IMR-90 (cell line): ENCODE measurements at regions not wholly inside any gene's neighbourhood (a gene's known extent, or its start where the extent isn't known, plus 50 kb on each side); places are given as distances from the start of the nearest gene placed in this dataset.

Experiments used
- ATAC-seq: fragments of 200-7000 bp; cut with Tn5 transposase; 2 replicates; pipeline ENCODE4 v1.9.1; 2020; ENCODE audit warnings: low read depth, mild to moderate bottlenecking, moderate library complexity
- BruUV-seq: library from RNA; stranded (reverse); fragments of 400-500 nt; replicated peaks from 2 replicates; lab custom pipeline; 2021; lab: Mats Ljungman, UMichigan
- CTCF ChIA-PET: fragments of 300-600 bp; formaldehyde crosslinking; extraction: SDS; loops from one replicate; lab custom pipeline; 2021; ENCODE audit warnings: antibody characterized with exemption; lab: Yijun Ruan, JAX
- POLR2A ChIA-PET: fragments of 300-600 bp; sonication (Branson Sonifier 250); formaldehyde crosslinking; loops from one replicate; lab custom pipeline; 2022; ENCODE audit warnings: antibody characterized with exemption; ENCODE audit not compliant: unreplicated experiment; lab: Charles Lee
- DNase-seq: peaks from one replicate; pipeline ENCODE4 v3.0.0; 2013
- H2AFZ ChIP-seq: replicated peaks from 2 replicates; pipeline ENCODE3; 2013; ENCODE audit warnings: low read length, mild to moderate bottlenecking; ENCODE audit not compliant: poor library complexity
- H2AK5ac ChIP-seq: 2 replicates; pipeline ENCODE4 v1.6.1; 2013; ENCODE audit warnings: low read depth, low read length, inconsistent platforms
- H2AK9ac ChIP-seq: replicated peaks from 2 replicates; pipeline ENCODE3; 2013; ENCODE audit warnings: mild to moderate bottlenecking, low read depth, low read length, moderate library complexity; ENCODE audit not compliant: poor library complexity
- H2BK120ac ChIP-seq: 2 replicates; pipeline ENCODE4 v1.6.1; 2013; ENCODE audit warnings: low read depth, low read length, inconsistent platforms
- H2BK15ac ChIP-seq: 3 replicates; pipeline ENCODE4 v1.6.1; 2013; ENCODE audit warnings: low read depth, low read length, inconsistent platforms
- H2BK20ac ChIP-seq: 2 replicates; pipeline ENCODE4 v1.6.1; 2013; ENCODE audit warnings: low read depth, mild to moderate bottlenecking, inconsistent platforms, low read length, moderate library complexity
- H2BK5ac ChIP-seq: 2 replicates; pipeline ENCODE4 v1.6.1; 2013; ENCODE audit warnings: mild to moderate bottlenecking, low read depth, low read length, inconsistent platforms; ENCODE audit not compliant: poor library complexity, severe bottlenecking
- H3K14ac ChIP-seq: replicated peaks from 2 replicates; pipeline ENCODE4 v1.6.1; 2013; ENCODE audit warnings: low read depth, low read length, inconsistent platforms
- H3K18ac ChIP-seq: 2 replicates; pipeline ENCODE4 v1.6.1; 2013; ENCODE audit warnings: low read depth, low read length, control low read depth
- H3K23ac ChIP-seq: 2 replicates; pipeline ENCODE4 v1.6.1; 2013; ENCODE audit warnings: low read depth, low read length, inconsistent platforms
- H3K27ac ChIP-seq: 2 replicates; pipeline ENCODE4 v1.5.1; 2013; ENCODE audit warnings: mild to moderate bottlenecking, control low read depth, low read length; ENCODE audit not compliant: insufficient read depth
- H3K27me3 ChIP-seq: 2 replicates; pipeline ENCODE4 v1.6.1; 2013; ENCODE audit warnings: low read length; ENCODE audit not compliant: control insufficient read depth, insufficient read depth
- H3K36me3 ChIP-seq: 2 replicates; pipeline ENCODE4 v1.6.1; 2013; ENCODE audit warnings: low read length, mixed read lengths; ENCODE audit not compliant: control insufficient read depth, insufficient read depth
- H3K4ac ChIP-seq: 2 replicates; pipeline ENCODE4 v1.6.1; 2013; ENCODE audit warnings: low read depth, low read length, inconsistent platforms
- H3K4me1 ChIP-seq: 2 replicates; pipeline ENCODE4 v1.6.1; 2013; ENCODE audit warnings: low read length, mixed read lengths; ENCODE audit not compliant: control insufficient read depth, insufficient read depth
- H3K4me2 ChIP-seq: 2 replicates; pipeline ENCODE4 v1.6.1; 2013; ENCODE audit warnings: low read depth, mild to moderate bottlenecking, control low read depth, low read length, moderate library complexity
- H3K4me3 ChIP-seq: 2 replicates; pipeline ENCODE4 v1.5.1; 2013; ENCODE audit warnings: low read depth, mild to moderate bottlenecking, control low read depth, low read length, moderate library complexity; ENCODE audit not compliant: insufficient read depth
- H3K56ac ChIP-seq: 2 replicates; pipeline ENCODE4 v1.6.1; 2013; ENCODE audit warnings: low read length, inconsistent platforms; ENCODE audit not compliant: insufficient read depth; ENCODE audit errors: extremely low read depth
- H3K79me1 ChIP-seq, 2 experiments: 2 replicates each; pipeline ENCODE4 v1.6.1; 2013; ENCODE audit warnings: low read length in 2 of 2, inconsistent platforms in 1 of 2, low read depth in 1 of 2
- H3K9ac ChIP-seq: 2 replicates; pipeline ENCODE4 v1.6.1; 2013; ENCODE audit warnings: low read depth, low read length, control low read depth
- H3K9me1 ChIP-seq: 2 replicates; pipeline ENCODE4 v1.6.1; 2013; ENCODE audit warnings: low read length, inconsistent platforms; ENCODE audit not compliant: insufficient read depth
- H3K9me3 ChIP-seq: 2 replicates; pipeline ENCODE4 v1.6.1; 2013; ENCODE audit warnings: low read length; ENCODE audit not compliant: control insufficient read depth, insufficient read depth
- H4K20me1 ChIP-seq: 2 replicates; pipeline ENCODE4 v1.6.1; 2013; ENCODE audit warnings: low read length, inconsistent platforms; ENCODE audit not compliant: insufficient read depth
- H4K5ac ChIP-seq: 2 replicates; pipeline ENCODE4 v1.6.1; 2013; ENCODE audit warnings: mild to moderate bottlenecking, low read depth, low read length, control low read depth
- H4K8ac ChIP-seq, 2 experiments: 2 replicates each; pipeline ENCODE4 v1.6.1; 2013; ENCODE audit warnings: low read depth in 2 of 2, low read length in 2 of 2, control low read depth in 1 of 2, inconsistent platforms in 1 of 2
- H4K91ac ChIP-seq: 2 replicates; pipeline ENCODE4 v1.6.1; 2013; ENCODE audit warnings: low read depth, low read length, inconsistent platforms; ENCODE audit not compliant: insufficient read depth
- BHLHE40 ChIP-seq: fragments of 150-350 bp; IDR thresholded peaks from 2 replicates; pipeline ENCODE4 v1.6.1; 2016; ENCODE audit warnings: mild to moderate bottlenecking, low read depth, low read length
- CEBPB ChIP-seq: IDR thresholded peaks from 2 replicates; pipeline ENCODE4 v1.6.1; 2012; ENCODE audit warnings: low read depth, low read length, improper control_type of control experiment
- CHD1 ChIP-seq: IDR thresholded peaks from 2 replicates; pipeline ENCODE4 v1.6.1; 2012; ENCODE audit warnings: low read depth, low read length, improper control_type of control experiment
- CTCF ChIP-seq: conservative IDR thresholded peaks from 2 replicates; pipeline ENCODE4 v1.5.1; 2012; ENCODE audit warnings: mild to moderate bottlenecking, low read depth, low read length, improper control_type of control experiment
- ELK1 ChIP-seq: fragments of 150-350 bp; IDR thresholded peaks from 2 replicates; pipeline ENCODE4 v1.6.1; 2016; ENCODE audit warnings: low read depth, mild to moderate bottlenecking, low read length, moderate library complexity, borderline replicate concordance
- MAFK ChIP-seq: IDR thresholded peaks from 2 replicates; pipeline ENCODE4 v1.6.1; 2012; ENCODE audit warnings: low read depth, low read length, improper control_type of control experiment
- MAZ ChIP-seq: IDR thresholded peaks from 2 replicates; pipeline ENCODE4 v1.6.1; 2012; ENCODE audit warnings: low read depth, mild to moderate bottlenecking, low read length, improper control_type of control experiment, moderate library complexity, borderline replicate concordance
- NFE2L2 ChIP-seq: fragments of 150-350 bp; IDR thresholded peaks from 2 replicates; pipeline ENCODE4 v1.6.1; 2016; ENCODE audit warnings: low read depth, mild to moderate bottlenecking, low read length
- SMC3 ChIP-seq: fragments of 150-350 bp; IDR thresholded peaks from 2 replicates; pipeline ENCODE4 v1.6.1; 2016; ENCODE audit warnings: low read depth, mild to moderate bottlenecking, antibody characterized with exemption, low read length, moderate library complexity
- WGBS, 2 experiments: methylation state at CpG; one replicate each; pipeline versions ENCODE4 v1.1.5 to v1.1.7; 2013; ENCODE audit warnings: missing lambda C conversion rate in 2 of 2; ENCODE audit not compliant: insufficient read length in 1 of 2; ENCODE audit errors: extremely low coverage in 2 of 2; 5-methylcytosine and 5-hydroxymethylcytosine counted together
- dilution Hi-C: fragments of 300-500 bp; cut with HindIII; formaldehyde crosslinking; loops from one replicate; pipeline ENCODE4 v1.14.3; 2018; ENCODE audit warnings: low sequenced_read_pairs; ENCODE audit not compliant: unreplicated experiment
- in situ Hi-C: fragments of 300-500 bp; cut with MboI; formaldehyde crosslinking; loops from 3 replicates; pipeline ENCODE4 v1.14.3; 2019; ENCODE audit warnings: low sequenced_read_pairs, inconsistent platforms, mixed read lengths
- intact Hi-C: fragments of 100-400 bp; cut with micrococcal nuclease; formaldehyde crosslinking; loops from 2 replicates; pipeline ENCODE4 v1.10.0; 2022
- TF ChIP-seq, protein P1 (sequence below): fragments of 150-350 bp; IDR thresholded peaks from 2 replicates; pipeline ENCODE4 v1.6.1; 2017; ENCODE audit warnings: mild to moderate bottlenecking, antibody characterized with exemption, low read length, low read depth

DNA sequence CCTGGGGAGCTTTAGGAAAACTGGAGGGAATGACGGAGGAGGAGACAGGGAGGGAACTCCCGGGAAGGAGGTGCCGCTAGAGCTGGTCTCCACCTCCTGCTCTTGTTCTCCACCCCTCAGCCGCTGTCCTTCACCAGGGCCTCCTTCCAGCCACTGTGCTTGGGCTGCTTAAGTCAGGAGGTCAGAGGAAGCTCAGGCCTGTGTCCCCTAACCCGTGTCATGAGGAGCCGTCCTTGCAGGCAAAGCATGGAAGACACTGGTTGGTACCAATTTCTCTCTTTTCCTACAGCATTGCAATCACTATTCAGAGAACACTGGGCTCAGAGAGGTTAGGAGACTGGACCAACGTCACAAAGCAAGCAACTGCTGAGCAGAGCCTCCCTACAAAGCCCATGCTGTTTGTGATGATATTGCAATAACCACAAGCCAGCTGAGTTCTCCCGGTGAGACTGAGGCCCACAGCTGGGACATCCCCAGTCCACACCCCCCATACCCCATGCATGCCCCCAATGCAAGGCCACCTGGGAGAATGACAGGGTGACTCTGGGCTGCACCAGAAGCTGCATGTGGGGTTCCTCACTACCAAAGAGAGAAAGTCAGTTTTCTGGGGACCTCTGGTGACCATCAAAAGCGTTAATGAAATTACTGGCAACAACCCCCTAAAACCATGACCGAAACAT is 427.5 kb downstream of the NPHP4 start:
- H2AFZ ChIP-seq, result no peak overlapping the region
- H3K56ac ChIP-seq, result no peak overlapping the region
- no TSS peak for BruUV-seq
- no peaks in the 10 kb centered on the region for H3K4me1 ChIP-seq
- H3K27me3 ChIP-seq, result no peaks in the 10 kb centered on the region
- no peak overlapping the region for H2BK120ac ChIP-seq
- in situ Hi-C loops, result no loop called here
- ATAC-seq (no peak), DNase-seq (no peak)
- H4K8ac ChIP-seq, result no peak overlapping the region
- no peaks in the 10 kb centered on the region for H3K36me3 ChIP-seq
- H3K27ac ChIP-seq, result no peak overlapping the region
- no peaks in the 10 kb centered on the region for H3K9me1 ChIP-seq
- H3K18ac ChIP-seq, result no peak overlapping the region
- no peak overlapping the region for H2BK15ac ChIP-seq
- no peak overlapping the region for H2AK5ac ChIP-seq
- no peak overlapping the region for H3K4me3 ChIP-seq
- H2BK5ac ChIP-seq, result no peak overlapping the region
- H2BK20ac ChIP-seq, result no peak overlapping the region
- no peak overlapping the region for H3K14ac ChIP-seq
- no peak overlapping the region for H4K5ac ChIP-seq
- CTCF ChIA-PET, result no interaction called here
- WGBS, 2 experiments, result 61% methylated on average over 2 of the region's 10 CpGs; no CpG with 5 or more reads in 1 of the 2 experiments
- intact Hi-C loops, result no loop called here
- H3K4me2 ChIP-seq, result no peak overlapping the region
- no peak overlapping the region for H3K4ac ChIP-seq
- H4K91ac ChIP-seq, result no peak overlapping the region
- H3K9ac ChIP-seq, result no peak overlapping the region
- no peaks in the 10 kb centered on the region for H4K20me1 ChIP-seq
- POLR2A ChIA-PET, result no interaction called here
- TF ChIP-seq NFE2L2 (no peak), SMC3 (no peak), BHLHE40 (no peak), ELK1 (no peak), CEBPB (no peak), MAZ (no peak), MAFK (no peak), CTCF (no peak), CHD1 (no peak)
- TF ChIP-seq, protein P1, sequence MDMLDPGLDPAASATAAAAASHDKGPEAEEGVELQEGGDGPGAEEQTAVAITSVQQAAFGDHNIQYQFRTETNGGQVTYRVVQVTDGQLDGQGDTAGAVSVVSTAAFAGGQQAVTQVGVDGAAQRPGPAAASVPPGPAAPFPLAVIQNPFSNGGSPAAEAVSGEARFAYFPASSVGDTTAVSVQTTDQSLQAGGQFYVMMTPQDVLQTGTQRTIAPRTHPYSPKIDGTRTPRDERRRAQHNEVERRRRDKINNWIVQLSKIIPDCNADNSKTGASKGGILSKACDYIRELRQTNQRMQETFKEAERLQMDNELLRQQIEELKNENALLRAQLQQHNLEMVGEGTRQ, result no peak
- H3K79me1 ChIP-seq, result no peaks in the 10 kb centered on the region
- H3K9me3 ChIP-seq, result peaks cover 33% of the 10 kb centered on the region
- H3K23ac ChIP-seq, result no peak overlapping the region
- dilution Hi-C loops, result no loop called here
- H2AK9ac ChIP-seq, result no peak overlapping the region
